ENCODE measurements at regions not wholly inside any gene's neighbourhood (a gene's known extent, or its start where the extent isn't known, plus 50 kb on each side); places are given as distances from the start of the nearest gene placed in this dataset.
"Not testable (repeated sequence)": the region's sequence is repeated elsewhere in the genome, so short reads cannot be mapped to it uniquely, and the experiment has no call there.

DNA sequence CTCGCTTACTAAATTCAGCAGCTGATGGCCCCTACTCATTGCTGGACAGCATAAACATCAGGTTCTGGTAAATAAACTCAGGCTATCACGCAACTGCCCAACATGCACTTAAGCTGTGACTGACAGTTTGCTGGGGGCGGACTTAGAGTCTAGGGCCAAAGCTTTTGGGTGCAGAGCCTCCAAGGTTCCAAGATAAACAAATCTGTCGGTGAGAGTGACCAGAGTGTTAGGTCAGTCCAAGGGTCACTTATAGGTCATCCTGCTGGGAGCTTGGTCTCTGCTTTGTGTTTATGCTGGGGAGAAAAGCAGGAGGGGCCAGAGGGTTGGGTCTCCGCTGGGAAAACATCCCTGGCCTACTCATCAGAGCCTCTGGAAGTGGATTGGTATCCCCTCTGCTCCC lies 188.6 kb upstream of the GATA6 start:
- 27 to 54% (median 43%) methylated on average over 5 of the region's 5 CpGs for WGBS, 5 donors
- no peaks in the 10 kb centered on the region for H3K36me3 ChIP-seq
- TF ChIP-seq POLR2A (IDR thresholded peaks at IDR 0.05) (no peak), POLR2AphosphoS5 (IDR thresholded peaks at IDR 0.05) (peak in 1 of 3 donors; percentile 9)
- H3K9me3 ChIP-seq, result peaks cover 0 to 8% (median 2%) of the 10 kb centered on the region in 4 donors
- H3K27me3 ChIP-seq, result no peaks in the 10 kb centered on the region
- peaks cover 11 to 25% (median 20%) of the 10 kb centered on the region in 4 donors for H3K4me1 ChIP-seq
- intact Hi-C loops (cut with DNase I; ENCODE audit: low total_unique reads), result no loop called here
- no peak overlapping the region for H3K4me3 ChIP-seq
- H3K27ac ChIP-seq, result peak overlapping the region; percentile 15 to 87 (median 81)
- DNase-seq, result peak; percentile 32 to 57

DNA sequence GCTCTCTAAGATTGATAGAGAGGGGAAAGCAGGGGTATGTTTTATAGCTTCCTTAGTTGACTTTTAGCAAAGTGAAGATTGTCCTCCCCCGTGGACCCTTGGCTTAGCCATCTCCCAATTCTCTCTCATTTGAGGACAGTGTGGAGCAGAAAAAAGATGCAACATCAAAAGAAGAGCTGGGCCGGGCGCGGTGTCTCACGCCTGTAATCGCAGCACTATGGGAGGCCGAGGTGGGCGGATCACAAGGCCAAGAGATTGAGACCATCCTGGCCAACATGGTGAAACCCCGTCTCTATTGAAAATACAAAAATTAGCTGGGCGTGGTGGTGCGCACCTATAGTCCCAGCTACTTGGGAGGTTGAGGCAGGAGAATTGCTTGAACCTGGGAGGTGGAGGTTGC lies 187.9 kb upstream of the GATA6 start:
- Histone ChIP-seq H3K4me1 (peaks cover 11 to 25% (median 20%) of the 10 kb centered on the region in 4 donors), H3K27ac (peak overlapping the region in 1 of 5 donors; percentile 86)
- intact Hi-C loops (cut with DNase I; ENCODE audit: low total_unique reads); H3K36me3 ChIP-seq; H3K4me3 ChIP-seq; H3K27me3 ChIP-seq; H3K9me3 ChIP-seq: not testable (repeated sequence)
- peak in 1 of 2 donors; percentile 8 for DNase-seq
- 82 to 90% (median 88%) methylated on average over 11 of the region's 11 CpGs for WGBS, 5 donors

DNA sequence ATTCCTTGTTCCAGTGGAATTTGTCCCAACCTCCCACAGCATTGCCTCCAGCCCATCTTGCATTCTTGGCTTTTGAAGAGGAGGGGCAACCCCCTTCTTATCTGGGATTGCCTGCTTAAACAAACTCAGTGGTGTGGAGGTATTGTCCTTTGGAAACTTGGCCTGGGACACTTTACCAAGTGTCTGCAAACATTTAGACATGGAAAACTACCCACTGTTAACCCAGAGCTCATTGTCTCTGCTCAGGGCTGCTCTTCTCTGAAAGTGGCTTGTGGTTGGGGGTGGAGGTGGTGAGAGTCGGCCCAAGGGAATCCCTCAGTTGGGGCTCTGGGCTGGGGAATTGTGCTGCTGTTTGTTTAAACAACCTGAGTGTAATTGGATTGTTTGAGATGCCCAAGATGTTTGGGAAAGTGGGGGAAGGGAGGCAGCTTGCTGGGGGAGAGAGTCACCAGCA lies 178.3 kb upstream of the GATA6 start:
- H3K4me3 ChIP-seq, result no peak overlapping the region
- TF ChIP-seq EP300 (IDR thresholded peaks at IDR 0.05), result no peak
- TF ChIP-seq POLR2A (IDR thresholded peaks at IDR 0.05), result no peak
- TF ChIP-seq, protein P1, sequence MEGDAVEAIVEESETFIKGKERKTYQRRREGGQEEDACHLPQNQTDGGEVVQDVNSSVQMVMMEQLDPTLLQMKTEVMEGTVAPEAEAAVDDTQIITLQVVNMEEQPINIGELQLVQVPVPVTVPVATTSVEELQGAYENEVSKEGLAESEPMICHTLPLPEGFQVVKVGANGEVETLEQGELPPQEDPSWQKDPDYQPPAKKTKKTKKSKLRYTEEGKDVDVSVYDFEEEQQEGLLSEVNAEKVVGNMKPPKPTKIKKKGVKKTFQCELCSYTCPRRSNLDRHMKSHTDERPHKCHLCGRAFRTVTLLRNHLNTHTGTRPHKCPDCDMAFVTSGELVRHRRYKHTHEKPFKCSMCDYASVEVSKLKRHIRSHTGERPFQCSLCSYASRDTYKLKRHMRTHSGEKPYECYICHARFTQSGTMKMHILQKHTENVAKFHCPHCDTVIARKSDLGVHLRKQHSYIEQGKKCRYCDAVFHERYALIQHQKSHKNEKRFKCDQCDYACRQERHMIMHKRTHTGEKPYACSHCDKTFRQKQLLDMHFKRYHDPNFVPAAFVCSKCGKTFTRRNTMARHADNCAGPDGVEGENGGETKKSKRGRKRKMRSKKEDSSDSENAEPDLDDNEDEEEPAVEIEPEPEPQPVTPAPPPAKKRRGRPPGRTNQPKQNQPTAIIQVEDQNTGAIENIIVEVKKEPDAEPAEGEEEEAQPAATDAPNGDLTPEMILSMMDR (IDR thresholded peaks at IDR 0.05), result no peak
- no peak for TF ChIP-seq POLR2AphosphoS5 (IDR thresholded peaks at IDR 0.05)

DNA sequence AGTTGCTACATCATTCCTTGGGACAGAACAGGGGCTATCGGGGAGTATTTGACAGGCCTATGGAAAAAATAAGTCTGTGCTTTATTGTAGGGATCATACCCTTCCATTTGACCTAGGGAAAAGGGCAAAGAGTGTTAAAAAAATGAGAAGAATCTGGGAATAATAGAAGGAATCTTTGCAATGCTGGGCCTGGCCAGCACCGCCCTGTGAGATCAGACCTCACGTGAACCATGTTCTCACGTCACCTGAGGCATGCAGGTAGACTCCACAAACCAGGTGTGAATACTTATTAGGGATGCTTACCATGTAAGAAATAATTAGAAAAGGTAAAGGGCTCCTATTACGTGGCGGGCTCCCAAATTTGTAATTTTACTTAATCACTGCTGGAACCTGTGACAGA lies 177.5 kb upstream of the GATA6 start:
- Histone ChIP-seq H3K4me1 (peaks cover 17 to 32% (median 27%) of the 10 kb centered on the region in 4 donors), H3K27me3 (no peaks in the 10 kb centered on the region), H3K4me3 (no peak overlapping the region), H3K9me3 (no peaks in the 10 kb centered on the region), H3K36me3 (no peaks in the 10 kb centered on the region), H3K27ac (peak overlapping the region in 4 of 5 donors; percentile 3 to 51 (median 40))
- WGBS, 5 donors, result 54 to 77% (median 72%) methylated on average over 6 of the region's 6 CpGs
- TF ChIP-seq POLR2AphosphoS5 (IDR thresholded peaks at IDR 0.05), result no peak
- TF ChIP-seq, protein P1 (IDR thresholded peaks at IDR 0.05), result no peak
- TF ChIP-seq POLR2A (IDR thresholded peaks at IDR 0.05), result no peak
- no peak for TF ChIP-seq EP300 (IDR thresholded peaks at IDR 0.05)
- peak in 1 of 2 donors; percentile 77 for DNase-seq
- intact Hi-C loops (cut with DNase I; ENCODE audit: low total_unique reads), result no loop called here

More for the DNA sequence above, 178.3 kb upstream of the GATA6 start:
- intact Hi-C loops (cut with DNase I; ENCODE audit: low total_unique reads), result no loop called here
- Histone ChIP-seq H3K27me3 (no peaks in the 10 kb centered on the region), H3K9me3 (no peaks in the 10 kb centered on the region), H3K27ac (peak overlapping the region; percentile 3 to 51 (median 45)), H3K4me1 (peaks cover 15 to 25% (median 20%) of the 10 kb centered on the region in 4 donors), H3K36me3 (no peaks in the 10 kb centered on the region)
- WGBS, 5 donors, result 9 to 33% (median 23%) methylated on average over 1 of the region's 1 CpG
- peak in 1 of 2 donors; percentile 41 for DNase-seq

DNA sequence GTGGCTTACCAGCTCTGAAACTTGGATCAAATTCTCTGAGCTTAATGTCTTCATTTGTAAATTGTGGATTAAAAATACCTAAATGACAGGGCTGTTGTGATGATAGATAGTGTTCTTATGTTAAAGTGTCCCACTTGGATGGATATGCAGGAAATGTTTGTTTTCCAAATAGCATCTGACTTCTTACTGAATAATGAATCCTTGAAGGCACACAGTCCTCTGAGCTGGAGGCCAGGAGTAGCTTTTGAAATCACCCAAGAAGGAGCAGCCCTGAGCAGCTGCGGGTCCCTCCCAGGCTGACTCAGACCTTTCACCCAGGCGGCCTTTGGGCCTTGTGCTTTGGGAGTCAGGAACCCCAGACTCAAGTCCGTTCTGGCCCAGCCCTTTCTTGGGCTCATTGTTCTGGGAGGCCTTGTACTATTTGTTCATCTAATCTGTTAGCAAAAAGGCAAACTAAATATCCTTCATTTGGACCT lies 173.0 kb upstream of the GATA6 start:
- H3K4me1 ChIP-seq, result peaks cover 32 to 59% (median 49%) of the 10 kb centered on the region in 4 donors
- H3K27ac ChIP-seq, result peak overlapping the region; percentile 70 to 88 (median 82)
- H3K9me3 ChIP-seq, result no peaks in the 10 kb centered on the region
- TF ChIP-seq POLR2A (IDR thresholded peaks at IDR 0.05) (no peak), POLR2AphosphoS5 (IDR thresholded peaks at IDR 0.05) (peak in 2 of 3 donors; percentile 29 to 62), EP300 (IDR thresholded peaks at IDR 0.05) (no peak)
- TF ChIP-seq, protein P1 (IDR thresholded peaks at IDR 0.05), result no peak
- H3K36me3 ChIP-seq, result no peaks in the 10 kb centered on the region
- no peak overlapping the region for H3K4me3 ChIP-seq
- WGBS, 5 donors, result 12 to 35% (median 27%) methylated on average over 3 of the region's 3 CpGs
- no peaks in the 10 kb centered on the region for H3K27me3 ChIP-seq
- DNase-seq, result peak; percentile 78 to 84
- intact Hi-C loops (cut with DNase I; ENCODE audit: low total_unique reads), result no loop called here

Measured in stomach (tissue), 8 donors.